ENCODE measurements at regions not wholly inside any gene's neighbourhood (a gene's known extent, or its start where the extent isn't known, plus 50 kb on each side); places are given as distances from the start of the nearest gene placed in this dataset.
A peak's percentile ranks its signal among the peaks of the same experiment; 100 is the strongest.

DNA sequence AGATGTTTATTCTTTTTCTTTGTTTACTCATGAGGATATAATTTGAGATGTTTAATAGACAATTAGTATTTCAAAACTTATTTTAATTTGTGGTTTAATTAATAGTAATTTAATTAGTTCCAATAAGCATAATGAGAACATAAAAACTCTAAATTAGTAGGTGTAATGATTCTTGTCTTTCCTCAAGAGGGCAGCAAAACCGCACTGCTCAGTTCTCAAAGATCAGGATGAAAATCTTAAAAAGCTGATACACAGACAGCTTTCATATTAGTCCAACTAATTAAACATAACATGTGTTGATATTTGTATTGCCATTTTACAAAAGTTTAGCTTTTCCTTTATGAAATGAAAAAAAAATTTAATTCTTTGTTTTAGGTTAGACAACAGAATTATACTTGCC lies 106.7 kb upstream of the C21orf91 start:
- Histone ChIP-seq H3K27ac (no peak overlapping the region), H3K4me1 (no peaks in the 10 kb centered on the region), H3K9me3 (no peaks in the 10 kb centered on the region), H3K36me3 (no peaks in the 10 kb centered on the region), H3K4me3 (no peak overlapping the region), H3K27me3 (ENCODE audit: low read depth) (no peaks in the 10 kb centered on the region)
- intact Hi-C loops (cut with DNase I) = loop anchor here (10.0 kb wide), 1 partner anchor 251 kb away; no protein-coding TSS in a partner anchor
- TF ChIP-seq, protein P1, sequence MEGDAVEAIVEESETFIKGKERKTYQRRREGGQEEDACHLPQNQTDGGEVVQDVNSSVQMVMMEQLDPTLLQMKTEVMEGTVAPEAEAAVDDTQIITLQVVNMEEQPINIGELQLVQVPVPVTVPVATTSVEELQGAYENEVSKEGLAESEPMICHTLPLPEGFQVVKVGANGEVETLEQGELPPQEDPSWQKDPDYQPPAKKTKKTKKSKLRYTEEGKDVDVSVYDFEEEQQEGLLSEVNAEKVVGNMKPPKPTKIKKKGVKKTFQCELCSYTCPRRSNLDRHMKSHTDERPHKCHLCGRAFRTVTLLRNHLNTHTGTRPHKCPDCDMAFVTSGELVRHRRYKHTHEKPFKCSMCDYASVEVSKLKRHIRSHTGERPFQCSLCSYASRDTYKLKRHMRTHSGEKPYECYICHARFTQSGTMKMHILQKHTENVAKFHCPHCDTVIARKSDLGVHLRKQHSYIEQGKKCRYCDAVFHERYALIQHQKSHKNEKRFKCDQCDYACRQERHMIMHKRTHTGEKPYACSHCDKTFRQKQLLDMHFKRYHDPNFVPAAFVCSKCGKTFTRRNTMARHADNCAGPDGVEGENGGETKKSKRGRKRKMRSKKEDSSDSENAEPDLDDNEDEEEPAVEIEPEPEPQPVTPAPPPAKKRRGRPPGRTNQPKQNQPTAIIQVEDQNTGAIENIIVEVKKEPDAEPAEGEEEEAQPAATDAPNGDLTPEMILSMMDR (IDR thresholded peaks at IDR 0.05) = peak; percentile 41
- ATAC-seq (no peak), DNase-seq (no peak)

DNA sequence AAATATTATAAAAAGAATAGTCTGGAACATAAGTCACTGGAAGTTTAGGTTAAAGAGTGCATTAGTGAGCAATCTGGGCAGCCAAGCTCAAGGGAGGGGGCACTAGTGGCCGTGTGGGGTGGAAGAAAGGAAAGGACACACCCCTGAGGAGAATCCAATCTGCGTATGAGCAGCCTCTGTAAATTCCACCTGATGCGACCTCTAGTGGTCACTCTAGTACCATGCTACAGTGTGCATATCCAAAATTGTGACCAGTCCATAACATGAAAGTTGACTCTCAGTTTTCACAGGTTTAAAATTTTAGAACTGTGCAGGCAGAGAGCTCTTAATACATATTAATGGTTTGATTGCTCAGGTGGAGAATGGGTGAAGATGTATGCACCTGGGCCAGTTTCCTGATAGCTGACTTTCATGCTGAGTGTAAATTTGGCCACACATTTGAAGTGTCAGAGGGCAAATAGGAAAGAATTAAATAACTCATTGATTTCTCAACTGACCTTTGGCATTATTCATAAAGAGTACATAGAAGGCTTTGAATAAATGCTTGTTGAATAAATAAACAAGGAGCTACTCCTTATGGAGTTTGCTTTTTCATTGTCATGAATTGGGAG lies 105.9 kb upstream of the C21orf91 start:
- Histone ChIP-seq H3K9me3 (peaks cover 6% of the 10 kb centered on the region), H3K27ac (no peak overlapping the region), H3K4me1 (no peaks in the 10 kb centered on the region), H3K27me3 (ENCODE audit: low read depth) (no peaks in the 10 kb centered on the region), H3K36me3 (no peaks in the 10 kb centered on the region), H3K4me3 (no peak overlapping the region)
- TF ChIP-seq, protein P1 (IDR thresholded peaks at IDR 0.05) = peak; percentile 88
- ATAC-seq (peak; percentile 93 to 95), DNase-seq (no peak)
- intact Hi-C loops (cut with DNase I) = loop anchor here (10.0 kb wide), 1 partner anchor 250 kb away; no protein-coding TSS in a partner anchor

DNA sequence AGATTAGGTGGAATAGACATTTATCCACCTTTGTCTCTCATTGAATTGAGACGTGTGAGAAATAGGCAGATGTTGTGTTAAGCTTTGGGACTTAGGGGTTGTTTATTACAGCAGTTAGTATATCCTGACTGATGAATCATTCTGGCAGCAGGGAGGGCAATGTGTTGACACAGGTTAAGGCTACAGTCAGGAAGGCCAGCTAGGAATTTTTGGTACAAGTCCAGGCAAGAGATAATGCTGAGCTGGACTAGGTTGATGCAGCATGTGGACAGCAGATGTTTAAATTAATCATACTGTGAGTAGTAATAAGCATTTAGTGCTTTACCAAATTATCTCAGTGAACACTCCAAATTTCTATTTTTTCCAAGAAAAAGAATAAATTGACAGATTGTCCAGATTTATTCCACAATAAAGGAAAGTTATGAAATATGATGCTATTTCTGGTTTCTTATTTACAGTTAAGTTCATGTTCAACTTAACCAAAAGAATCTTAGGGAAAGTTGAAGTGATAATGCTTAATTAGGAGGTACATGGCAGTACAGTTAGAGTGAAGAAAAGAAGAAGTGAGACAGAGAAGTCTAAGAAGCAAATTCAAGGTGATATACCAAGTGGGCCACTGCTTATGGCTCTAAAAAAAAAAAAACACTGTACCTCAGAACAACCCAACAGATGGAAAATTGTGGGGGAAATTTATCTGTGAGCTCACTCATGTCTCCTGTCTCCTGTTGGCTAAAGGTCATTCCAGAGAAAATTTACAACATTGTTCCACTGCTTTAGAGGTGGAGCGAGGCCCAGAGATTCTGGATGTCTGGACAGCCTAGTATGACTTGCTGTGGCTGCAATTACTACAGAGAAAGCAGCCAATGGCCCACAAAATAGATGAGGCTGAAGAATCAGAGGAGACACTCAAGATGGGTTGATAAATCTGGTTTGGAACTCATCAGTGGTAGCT lies 102.7 kb upstream of the C21orf91 start:
- H3K4me3 ChIP-seq = no peak overlapping the region
- no peaks in the 10 kb centered on the region for H3K4me1 ChIP-seq
- intact Hi-C loops (cut with DNase I) = loop anchor here (10.0 kb wide), 1 partner anchor 247 kb away; no protein-coding TSS in a partner anchor
- no peaks in the 10 kb centered on the region for H3K27me3 ChIP-seq (ENCODE audit: low read depth)
- H3K9me3 ChIP-seq = peaks cover 6% of the 10 kb centered on the region
- no peak for DNase-seq
- no peak overlapping the region for H3K27ac ChIP-seq
- ATAC-seq = peak in 1 of 2 donors; percentile 21
- TF ChIP-seq, protein P1 (IDR thresholded peaks at IDR 0.05) = no peak
- no peaks in the 10 kb centered on the region for H3K36me3 ChIP-seq

DNA sequence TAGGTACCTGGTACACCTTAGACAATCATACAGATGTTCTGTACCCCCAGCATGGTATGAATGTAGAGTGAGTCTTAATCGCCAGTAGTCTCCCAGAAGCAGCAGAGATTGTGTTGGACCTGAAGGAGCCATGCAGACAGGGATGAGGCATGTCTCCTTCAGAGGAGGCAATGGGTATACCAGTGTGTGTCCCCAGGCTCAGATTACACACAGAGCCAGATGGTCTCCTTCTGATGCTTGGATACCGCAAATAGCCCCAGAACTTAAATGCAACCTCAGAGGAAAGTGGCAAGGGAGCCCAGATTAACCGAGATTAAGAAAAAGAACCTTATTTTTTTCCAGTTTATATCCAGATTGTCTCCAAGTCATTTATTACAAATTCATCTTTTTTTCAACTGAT lies 96.8 kb upstream of the C21orf91 start:
- peaks cover 6% of the 10 kb centered on the region for H3K9me3 ChIP-seq
- TF ChIP-seq, protein P1 (IDR thresholded peaks at IDR 0.05) = no peak
- H3K4me1 ChIP-seq = no peaks in the 10 kb centered on the region
- DNase-seq (no peak), ATAC-seq (no peak)
- intact Hi-C loops (cut with DNase I) = no loop called here
- no peak overlapping the region for H3K27ac ChIP-seq
- no peak overlapping the region for H3K4me3 ChIP-seq
- no peaks in the 10 kb centered on the region for H3K27me3 ChIP-seq (ENCODE audit: low read depth)
- no peaks in the 10 kb centered on the region for H3K36me3 ChIP-seq

DNA sequence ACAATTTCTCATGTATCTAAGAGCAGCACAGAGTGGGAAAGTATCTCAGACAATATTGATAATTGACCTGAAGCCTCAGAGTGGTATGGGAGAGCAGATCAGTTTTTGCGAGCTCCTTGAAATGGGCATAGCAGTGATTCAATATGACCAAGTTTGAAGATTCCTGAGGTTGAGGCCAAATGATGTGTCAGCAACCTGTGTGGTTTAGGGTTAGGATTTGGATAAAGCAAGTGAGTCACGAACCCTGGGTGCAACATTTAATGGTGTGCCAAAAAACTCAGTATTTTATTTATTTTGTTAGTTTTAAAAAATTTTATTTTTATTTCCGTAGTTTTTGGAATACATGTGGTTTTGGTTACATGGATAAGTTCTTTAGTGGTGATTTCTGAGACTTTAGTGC lies 92.5 kb upstream of the C21orf91 start:
- Histone ChIP-seq H3K4me1 (no peaks in the 10 kb centered on the region), H3K4me3 (no peak overlapping the region), H3K36me3 (no peaks in the 10 kb centered on the region), H3K9me3 (no peaks in the 10 kb centered on the region), H3K27ac (no peak overlapping the region), H3K27me3 (ENCODE audit: low read depth) (no peaks in the 10 kb centered on the region)
- TF ChIP-seq, protein P1 (IDR thresholded peaks at IDR 0.05) = no peak
- DNase-seq = no peak
- ATAC-seq = no peak
- intact Hi-C loops (cut with DNase I) = no loop called here
